C4-2B (cell line): ENCODE measurements at regions not wholly inside any gene's neighbourhood (a gene's known extent, or its start where the extent isn't known, plus 50 kb on each side); places are given as distances from the start of the nearest gene placed in this dataset.

ENCODE experiments used
- ZFX ChIP-seq: fragments of 450-650 bp; IDR thresholded peaks from 2 replicates; pipeline ENCODE4 v1.6.1; 2017
- TF ChIP-seq, protein P1 (sequence below): fragments of 450-650 bp; conservative IDR thresholded peaks from 2 replicates; pipeline ENCODE4 v1.5.1; 2017; ENCODE audit warnings: mild to moderate bottlenecking

DNA sequence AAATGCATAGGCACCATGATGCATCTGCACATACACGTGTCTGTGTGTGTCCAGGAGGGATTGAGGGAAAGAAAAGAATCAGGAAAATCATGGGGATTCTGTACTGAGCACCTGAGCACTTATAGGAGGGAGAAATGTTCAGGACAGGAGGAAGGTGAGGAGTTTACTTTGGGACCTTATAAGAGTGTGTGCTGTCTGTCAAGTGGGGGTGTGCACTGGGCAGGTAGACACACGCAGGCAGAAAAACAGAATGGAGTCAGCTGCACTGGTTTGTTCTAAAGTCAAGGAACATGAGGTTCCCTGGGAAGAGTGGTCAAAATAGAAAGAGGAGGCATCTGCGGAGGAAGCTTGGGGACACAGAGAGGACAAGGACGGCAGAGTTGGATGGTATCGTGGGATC lies 92.2 kb upstream of the KCTD1 start:
- TF ChIP-seq, protein P1, sequence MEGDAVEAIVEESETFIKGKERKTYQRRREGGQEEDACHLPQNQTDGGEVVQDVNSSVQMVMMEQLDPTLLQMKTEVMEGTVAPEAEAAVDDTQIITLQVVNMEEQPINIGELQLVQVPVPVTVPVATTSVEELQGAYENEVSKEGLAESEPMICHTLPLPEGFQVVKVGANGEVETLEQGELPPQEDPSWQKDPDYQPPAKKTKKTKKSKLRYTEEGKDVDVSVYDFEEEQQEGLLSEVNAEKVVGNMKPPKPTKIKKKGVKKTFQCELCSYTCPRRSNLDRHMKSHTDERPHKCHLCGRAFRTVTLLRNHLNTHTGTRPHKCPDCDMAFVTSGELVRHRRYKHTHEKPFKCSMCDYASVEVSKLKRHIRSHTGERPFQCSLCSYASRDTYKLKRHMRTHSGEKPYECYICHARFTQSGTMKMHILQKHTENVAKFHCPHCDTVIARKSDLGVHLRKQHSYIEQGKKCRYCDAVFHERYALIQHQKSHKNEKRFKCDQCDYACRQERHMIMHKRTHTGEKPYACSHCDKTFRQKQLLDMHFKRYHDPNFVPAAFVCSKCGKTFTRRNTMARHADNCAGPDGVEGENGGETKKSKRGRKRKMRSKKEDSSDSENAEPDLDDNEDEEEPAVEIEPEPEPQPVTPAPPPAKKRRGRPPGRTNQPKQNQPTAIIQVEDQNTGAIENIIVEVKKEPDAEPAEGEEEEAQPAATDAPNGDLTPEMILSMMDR = no peak
- TF ChIP-seq ZFX = no peak
